MM.1S (cell line): ENCODE measurements at regions not wholly inside any gene's neighbourhood (a gene's known extent, or its start where the extent isn't known, plus 50 kb on each side); places are given as distances from the start of the nearest gene placed in this dataset.

Experiments used
- CTCF ChIP-seq: fragments of 300-600 bp; sonication (generic); IDR thresholded peaks from 2 replicates; pipeline ENCODE4 v1.5.1; 2016; ENCODE audit warnings: antibody characterized with exemption, low read length, mixed read lengths
- EZH2 ChIP-seq: fragments of 300-600 bp; sonication (generic); optimal IDR thresholded peaks from 2 replicates; pipeline ENCODE3; 2017; ENCODE audit warnings: low read depth, mild to moderate bottlenecking, antibody characterized with exemption, low read length, mixed read lengths
- EZH2phosphoT487 ChIP-seq: fragments of 300-600 bp; sonication (generic); IDR thresholded peaks from 2 replicates; pipeline ENCODE4 v1.6.1; 2018; ENCODE audit warnings: antibody characterized with exemption, low read length

- TF ChIP-seq CTCF, result no peak
- no peak for TF ChIP-seq EZH2
- TF ChIP-seq EZH2phosphoT487, result no peak
These were observed 120.8 kb upstream of the SEC61G start for GRCh38 chr7:54879776-54880175.
